ENCODE measurements at regions not wholly inside any gene's neighbourhood (a gene's known extent, or its start where the extent isn't known, plus 50 kb on each side); places are given as distances from the start of the nearest gene placed in this dataset.

DNA sequence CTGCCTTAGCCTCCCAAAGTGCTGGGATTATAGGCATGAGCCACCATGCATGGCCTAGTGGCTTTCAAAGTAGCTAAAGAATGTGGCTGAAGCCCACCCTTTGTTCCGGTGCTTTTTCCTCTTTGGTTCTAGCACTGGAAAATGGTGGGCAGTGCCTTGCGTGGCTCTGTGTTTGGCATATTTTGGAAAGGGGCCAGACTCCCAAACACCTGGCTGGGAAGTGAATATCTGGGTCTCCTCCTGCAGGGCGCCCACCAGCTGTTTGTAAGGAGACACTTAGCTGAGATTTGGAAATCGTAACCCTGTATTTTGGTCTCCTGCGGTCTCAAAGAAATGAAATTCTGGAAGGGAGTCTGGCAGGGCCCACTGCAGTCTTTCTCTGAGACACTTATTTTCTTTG lies 336.4 kb downstream of the IL20RB start:
- H3K27me3 Mint-ChIP-seq (ENCODE audit: low read depth in 3 of 3): peaks cover 0 to 3% (median 0%) of the 10 kb centered on the region in 3 donors
- no peak for DNase-seq
- TF ChIP-seq, protein P1, sequence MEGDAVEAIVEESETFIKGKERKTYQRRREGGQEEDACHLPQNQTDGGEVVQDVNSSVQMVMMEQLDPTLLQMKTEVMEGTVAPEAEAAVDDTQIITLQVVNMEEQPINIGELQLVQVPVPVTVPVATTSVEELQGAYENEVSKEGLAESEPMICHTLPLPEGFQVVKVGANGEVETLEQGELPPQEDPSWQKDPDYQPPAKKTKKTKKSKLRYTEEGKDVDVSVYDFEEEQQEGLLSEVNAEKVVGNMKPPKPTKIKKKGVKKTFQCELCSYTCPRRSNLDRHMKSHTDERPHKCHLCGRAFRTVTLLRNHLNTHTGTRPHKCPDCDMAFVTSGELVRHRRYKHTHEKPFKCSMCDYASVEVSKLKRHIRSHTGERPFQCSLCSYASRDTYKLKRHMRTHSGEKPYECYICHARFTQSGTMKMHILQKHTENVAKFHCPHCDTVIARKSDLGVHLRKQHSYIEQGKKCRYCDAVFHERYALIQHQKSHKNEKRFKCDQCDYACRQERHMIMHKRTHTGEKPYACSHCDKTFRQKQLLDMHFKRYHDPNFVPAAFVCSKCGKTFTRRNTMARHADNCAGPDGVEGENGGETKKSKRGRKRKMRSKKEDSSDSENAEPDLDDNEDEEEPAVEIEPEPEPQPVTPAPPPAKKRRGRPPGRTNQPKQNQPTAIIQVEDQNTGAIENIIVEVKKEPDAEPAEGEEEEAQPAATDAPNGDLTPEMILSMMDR (IDR thresholded peaks at IDR 0.05): no peak
- no peaks in the 10 kb centered on the region for H4K20me1 ChIP-seq (ENCODE audit: insufficient read depth, low read length)
- no peak overlapping the region for H3K27ac Mint-ChIP-seq
- peaks cover 0 to 4% (median 3%) of the 10 kb centered on the region in 7 donors for H3K9me3 Mint-ChIP-seq
- no peak overlapping the region for H2AFZ ChIP-seq (ENCODE audit: insufficient read depth, low read depth, low read length, poor library complexity, severe bottlenecking)
- H3K4me1 ChIP-seq (ENCODE audit: control insufficient read depth in 1 of 2, insufficient read depth in 2 of 2, low read length in 2 of 2): no peaks in the 10 kb centered on the region
- no peaks in the 10 kb centered on the region for H3K79me2 ChIP-seq (ENCODE audit: insufficient read depth, low read length)
- H3K36me3 ChIP-seq (replicated peaks in 1 of 2; ENCODE audit: control insufficient read depth in 1 of 2, insufficient read depth in 2 of 2, low read length in 2 of 2): no peaks in the 10 kb centered on the region
- no peaks in the 10 kb centered on the region for H3K9me3 ChIP-seq (replicated peaks in 1 of 2; ENCODE audit: control insufficient read depth in 1 of 2, insufficient read depth in 1 of 2, low read length in 2 of 2)
- H3K4me1 Mint-ChIP-seq: no peaks in the 10 kb centered on the region
- intact Hi-C loops (cut with micrococcal nuclease): no loop called here
- no peaks in the 10 kb centered on the region for H3K27me3 ChIP-seq (ENCODE audit: control insufficient read depth in 2 of 2, insufficient read depth in 2 of 2, low read length in 2 of 2)
- no peaks in the 10 kb centered on the region for H3K36me3 Mint-ChIP-seq
- no peak overlapping the region for H3K27ac ChIP-seq (ENCODE audit: low read depth in 1 of 2, low read length in 2 of 2)
- H3K4me3 ChIP-seq (replicated peaks in 1 of 3; ENCODE audit: low read depth in 2 of 3, low read length in 3 of 3): no peak overlapping the region
- no peak overlapping the region for H3K9ac ChIP-seq (ENCODE audit: insufficient read depth, low read length, poor library complexity, severe bottlenecking)
- no peak overlapping the region for H3K4me3 Mint-ChIP-seq
- WGBS (ENCODE audit: insufficient coverage): 81% methylated on average over 4 of the region's 5 CpGs
- H3K4me2 ChIP-seq (replicated peaks; ENCODE audit: extremely low read depth, low read length, poor library complexity, severe bottlenecking): no peak overlapping the region

DNA sequence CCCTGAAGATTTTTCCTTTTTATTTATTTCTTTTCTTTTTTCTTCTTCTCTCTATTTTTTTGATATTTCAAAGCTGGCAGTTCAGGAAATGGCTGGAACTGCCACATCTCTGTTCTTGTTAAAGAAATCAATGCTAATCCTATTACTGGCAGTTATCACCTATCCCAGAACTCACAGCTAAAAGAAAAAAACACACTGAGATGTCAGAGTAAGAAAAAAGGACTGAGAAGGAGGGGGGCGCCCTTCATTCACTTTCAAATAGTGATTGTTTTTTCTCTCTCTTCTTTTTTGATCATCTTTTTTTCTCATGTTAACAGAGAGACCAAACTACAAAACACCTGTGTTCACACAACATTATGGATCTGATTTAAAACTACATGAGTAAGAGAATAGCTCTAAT lies 337.1 kb downstream of the IL20RB start:
- H3K36me3 Mint-ChIP-seq: no peaks in the 10 kb centered on the region

More for the DNA sequence above, 337.1 kb downstream of the IL20RB start:
- Mint-ChIP-seq H3K27me3 (ENCODE audit: low read depth in 3 of 3) (peaks cover 0 to 2% (median 0%) of the 10 kb centered on the region in 3 donors), H3K9me3 (peaks cover 0 to 4% (median 1%) of the 10 kb centered on the region in 7 donors), H3K27ac (no peak overlapping the region), H3K4me3 (no peak overlapping the region), H3K4me1 (no peaks in the 10 kb centered on the region)
- TF ChIP-seq, protein P1 (IDR thresholded peaks at IDR 0.05): no peak
- intact Hi-C loops (cut with micrococcal nuclease): no loop called here
- H3K27me3 ChIP-seq (ENCODE audit: control insufficient read depth in 2 of 2, insufficient read depth in 2 of 2, low read length in 2 of 2): no peaks in the 10 kb centered on the region
- H3K4me1 ChIP-seq (ENCODE audit: control insufficient read depth in 1 of 2, insufficient read depth in 2 of 2, low read length in 2 of 2): no peaks in the 10 kb centered on the region
- DNase-seq: no peak
- no peaks in the 10 kb centered on the region for H3K36me3 ChIP-seq (replicated peaks in 1 of 2; ENCODE audit: control insufficient read depth in 1 of 2, insufficient read depth in 2 of 2, low read length in 2 of 2)
- H2AFZ ChIP-seq (ENCODE audit: insufficient read depth, low read depth, low read length, poor library complexity, severe bottlenecking): no peak overlapping the region
- H3K79me2 ChIP-seq (ENCODE audit: insufficient read depth, low read length): no peaks in the 10 kb centered on the region
- no peak overlapping the region for H3K27ac ChIP-seq (ENCODE audit: low read depth in 1 of 2, low read length in 2 of 2)
- no peaks in the 10 kb centered on the region for H4K20me1 ChIP-seq (ENCODE audit: insufficient read depth, low read length)
- no peaks in the 10 kb centered on the region for H3K9me3 ChIP-seq (replicated peaks in 1 of 2; ENCODE audit: control insufficient read depth in 1 of 2, insufficient read depth in 1 of 2, low read length in 2 of 2)
- no peak overlapping the region for H3K4me3 ChIP-seq (replicated peaks in 1 of 3; ENCODE audit: low read depth in 2 of 3, low read length in 3 of 3)
- no peak overlapping the region for H3K9ac ChIP-seq (ENCODE audit: insufficient read depth, low read length, poor library complexity, severe bottlenecking)
- no CpG with 5 or more reads among the region's 1 CpG for WGBS (ENCODE audit: insufficient coverage)
- no peak overlapping the region for H3K4me2 ChIP-seq (replicated peaks; ENCODE audit: extremely low read depth, low read length, poor library complexity, severe bottlenecking)

Data from CD14-positive monocyte (primary cell).